Occipital lobe (tissue), 1 donor: ENCODE measurements at regions not wholly inside any gene's neighbourhood (a gene's known extent, or its start where the extent isn't known, plus 50 kb on each side); places are given as distances from the start of the nearest gene placed in this dataset.

ENCODE experiments used
- DNase-seq: peaks from one replicate; lab custom pipeline; 2025; lab: John Stamatoyannopoulos, UW

GRCh38 chr13:82407321-82407720 is 1475.0 kb downstream of the SLITRK1 start:
- no peak for DNase-seq

GRCh38 chr13:82374719-82375118 is 1507.6 kb downstream of the SLITRK1 start:
- no peak for DNase-seq

DNA sequence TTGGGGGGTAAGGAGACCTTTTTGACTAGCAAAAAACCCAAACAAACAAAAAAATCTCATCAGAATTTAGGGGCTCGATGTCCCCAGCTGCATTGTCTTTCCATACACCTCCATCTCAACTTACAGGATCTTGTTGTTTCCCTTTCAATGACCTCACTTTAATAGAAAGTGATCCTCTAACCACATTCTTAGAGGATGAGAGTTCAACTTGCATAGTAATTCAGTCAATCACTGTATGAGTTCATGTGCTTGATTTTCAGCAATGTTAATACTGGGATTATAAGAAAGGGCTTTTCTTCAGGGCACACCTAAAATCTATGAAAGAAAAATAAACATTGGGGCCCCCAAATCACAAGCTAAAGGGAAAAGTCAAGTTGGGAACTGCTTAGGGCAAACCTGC is 1512.0 kb downstream of the SLITRK1 start:
- DNase-seq: no peak

DNA sequence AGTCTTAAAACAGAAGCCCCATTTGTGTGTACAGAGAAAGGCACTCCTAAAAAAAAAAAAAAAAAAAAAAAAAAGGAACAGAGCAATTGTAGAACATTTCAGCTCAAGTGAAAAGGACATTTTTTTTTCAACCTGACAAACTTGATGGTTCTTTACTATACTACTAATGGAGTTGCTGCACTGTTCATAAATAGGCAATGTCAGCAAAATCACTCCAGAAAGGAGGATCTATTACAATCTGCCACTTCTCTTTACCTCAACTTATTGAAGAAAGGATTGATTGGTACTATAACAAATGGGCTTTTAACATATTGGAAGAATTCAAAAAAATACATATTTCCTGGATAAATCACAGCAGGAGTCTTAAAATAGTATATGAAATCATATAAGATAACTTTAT is 1517.7 kb downstream of the SLITRK1 start:
- no peak for DNase-seq

GRCh38 chr13:82358284-82358683 is 1524.0 kb downstream of the SLITRK1 start:
- no peak for DNase-seq

GRCh38 chr13:82356667-82357410 is 1525.4 kb downstream of the SLITRK1 start:
- no peak for DNase-seq

DNA sequence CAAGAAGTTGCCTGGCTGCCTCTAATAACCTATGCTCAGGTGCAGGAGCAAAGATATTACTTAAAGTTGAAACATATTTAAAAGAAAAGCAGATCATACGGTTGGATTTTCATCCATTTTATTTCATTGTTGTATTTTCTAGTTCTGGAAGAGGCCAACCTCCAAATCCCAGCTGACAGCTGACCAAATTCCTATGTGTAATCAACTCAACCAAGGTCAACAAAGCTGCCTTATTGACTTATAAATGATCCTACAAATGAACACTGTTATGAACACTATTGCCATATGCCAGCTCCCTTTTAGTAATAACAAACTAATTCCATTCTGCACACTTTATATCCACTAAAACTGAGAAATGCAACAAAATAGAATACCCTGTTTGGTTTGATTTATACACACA is 1537.4 kb downstream of the SLITRK1 start:
- no peak for DNase-seq

GRCh38 chr13:82341116-82341515 is 1541.2 kb downstream of the SLITRK1 start:
- DNase-seq: no peak

GRCh38 chr13:82330499-82330898 is 1551.8 kb downstream of the SLITRK1 start:
- no peak for DNase-seq

DNA sequence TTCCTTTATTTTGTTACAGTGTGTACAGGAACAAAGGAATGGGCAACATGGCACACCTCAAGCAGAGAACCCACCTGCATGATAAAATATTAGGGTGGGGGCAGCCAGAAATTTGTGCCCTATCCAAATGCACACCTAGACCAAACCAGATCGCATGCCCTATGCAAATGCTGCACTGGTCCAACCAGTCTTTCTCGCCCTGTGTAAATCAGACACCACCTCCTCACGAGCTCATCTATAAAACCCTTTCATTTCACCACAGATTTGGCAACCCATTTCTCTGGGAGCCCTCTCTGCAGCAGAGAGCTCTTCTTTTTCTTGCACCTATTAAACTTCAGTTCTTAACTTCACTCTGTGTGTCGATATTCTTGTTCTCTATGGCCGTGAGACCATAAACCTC is 1559.2 kb downstream of the SLITRK1 start:
- DNase-seq: no peak

- no peak for DNase-seq
Measured at GRCh38 chr13:82305588-82305987, 1576.7 kb downstream of the SLITRK1 start.

GRCh38 chr13:82298106-82298505 is 1584.2 kb downstream of the SLITRK1 start:
- DNase-seq: no peak

DNA sequence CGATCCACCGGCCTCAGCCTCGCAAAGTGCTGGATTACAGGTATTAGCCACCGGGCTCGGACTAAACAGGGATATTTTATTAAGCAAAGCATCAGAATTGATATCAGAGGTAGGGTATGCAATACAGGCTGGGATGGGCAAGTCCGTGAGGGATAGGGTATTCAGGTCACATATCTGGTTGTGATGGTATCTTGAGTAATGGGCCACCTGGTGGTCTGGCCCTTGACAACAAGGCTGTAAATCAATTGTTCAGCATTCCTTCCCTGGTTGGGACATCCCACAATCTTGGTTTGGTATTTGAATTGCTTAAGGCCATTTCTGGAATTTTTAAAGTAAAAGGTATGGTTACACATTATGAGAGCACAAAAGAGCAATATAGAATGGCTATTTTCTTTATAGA is 1588.0 kb downstream of the SLITRK1 start:
- no peak for DNase-seq

- DNase-seq: no peak
Measured at GRCh38 chr13:82292334-82292733, 1589.9 kb downstream of the SLITRK1 start.

DNA sequence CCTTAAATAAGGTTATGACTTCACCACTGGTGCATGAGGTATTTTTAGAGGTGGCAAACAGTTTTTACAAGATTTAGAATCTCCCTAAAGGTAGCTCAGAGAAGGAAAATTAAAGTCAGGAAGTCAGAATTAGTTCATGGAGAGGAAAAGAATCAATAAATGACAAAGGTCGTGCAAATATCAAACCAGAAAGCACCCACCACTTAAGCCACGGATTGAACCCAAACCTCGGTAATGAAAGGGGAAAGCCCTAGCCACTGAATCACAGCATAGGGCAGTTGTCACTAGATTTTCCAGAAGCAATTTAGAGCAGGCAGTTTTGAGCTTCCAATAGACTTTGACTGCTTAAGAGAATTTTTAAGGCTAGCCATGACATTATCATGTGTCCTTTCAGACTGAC is 1590.4 kb downstream of the SLITRK1 start:
- no peak for DNase-seq

DNA sequence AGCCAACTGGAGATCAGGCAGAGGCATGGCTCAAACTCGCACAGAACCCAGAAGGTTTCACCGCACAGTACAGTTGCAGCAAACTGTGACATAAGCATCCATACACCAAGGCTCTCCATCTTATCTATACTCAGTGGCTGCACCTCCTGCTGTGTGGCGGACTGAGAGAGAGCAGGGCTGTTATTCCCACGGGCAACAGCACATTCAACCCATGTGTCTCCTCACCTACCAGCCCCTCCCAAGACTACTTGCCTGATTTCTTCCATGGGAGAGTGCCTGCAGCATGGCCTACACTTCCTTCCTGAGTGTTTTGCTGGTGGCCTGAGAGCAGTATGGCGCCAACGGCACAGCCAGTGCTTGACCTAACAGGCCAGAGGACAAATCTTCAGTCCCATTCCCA is 1606.6 kb downstream of the SLITRK1 start:
- no peak for DNase-seq

DNA sequence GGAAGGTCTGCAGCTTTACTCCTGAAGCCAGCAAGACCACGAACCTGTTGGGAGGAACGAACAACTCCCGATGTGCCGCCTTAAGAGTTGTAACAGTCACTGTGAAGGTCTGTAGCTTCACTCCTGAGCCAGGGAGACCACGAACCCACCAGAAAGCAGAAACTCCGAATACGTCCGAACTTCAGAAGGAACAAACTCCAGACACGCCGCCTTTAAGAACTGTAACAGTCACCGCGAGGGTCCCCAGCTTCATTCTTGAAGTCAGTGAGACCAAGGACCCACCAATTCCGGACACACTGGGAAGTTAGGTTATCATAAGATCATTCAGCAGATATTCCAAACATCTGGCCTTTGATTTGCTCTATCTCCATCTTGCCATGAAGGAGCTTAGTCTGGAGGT is 1623.0 kb downstream of the SLITRK1 start:
- no peak for DNase-seq

DNA sequence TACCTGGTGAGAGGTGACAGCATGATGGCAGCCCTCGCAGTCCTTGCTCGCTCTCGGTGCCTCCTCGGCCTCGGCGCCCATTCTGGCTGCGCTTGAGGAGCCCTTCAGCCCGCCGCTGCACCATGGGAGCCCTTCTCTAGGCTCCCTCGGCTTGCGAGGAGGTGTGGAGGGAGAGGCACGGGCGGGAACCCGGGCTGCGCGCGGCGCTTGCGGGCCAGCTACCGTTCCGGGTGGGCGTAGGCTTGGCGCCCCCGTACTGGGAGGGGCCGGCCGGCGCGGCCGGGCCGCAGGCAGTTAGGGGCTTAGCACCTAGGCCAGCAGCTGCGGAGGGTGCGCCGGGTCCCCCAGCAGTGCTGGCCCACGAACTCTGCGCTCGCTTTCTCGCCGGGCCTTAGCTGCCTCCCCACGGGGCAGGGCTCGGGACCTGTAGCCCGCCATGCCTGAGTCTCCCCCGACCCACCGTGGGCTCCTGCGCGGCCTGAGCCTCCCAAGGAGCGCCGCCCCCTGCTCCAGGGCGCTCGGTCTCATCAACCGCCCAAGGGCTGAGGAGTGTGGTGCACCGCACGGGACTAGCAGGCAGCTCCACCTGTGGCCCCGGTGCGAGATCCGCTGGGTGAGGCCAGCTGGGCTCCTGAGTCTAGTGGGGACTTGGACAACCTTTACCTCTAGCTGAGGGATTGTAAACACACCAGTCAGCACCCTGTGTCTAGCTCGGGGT is 1624.3 kb downstream of the SLITRK1 start:
- DNase-seq: no peak

- no peak for DNase-seq
Measured at GRCh38 chr13:82248762-82249161, 1633.5 kb downstream of the SLITRK1 start.

DNA sequence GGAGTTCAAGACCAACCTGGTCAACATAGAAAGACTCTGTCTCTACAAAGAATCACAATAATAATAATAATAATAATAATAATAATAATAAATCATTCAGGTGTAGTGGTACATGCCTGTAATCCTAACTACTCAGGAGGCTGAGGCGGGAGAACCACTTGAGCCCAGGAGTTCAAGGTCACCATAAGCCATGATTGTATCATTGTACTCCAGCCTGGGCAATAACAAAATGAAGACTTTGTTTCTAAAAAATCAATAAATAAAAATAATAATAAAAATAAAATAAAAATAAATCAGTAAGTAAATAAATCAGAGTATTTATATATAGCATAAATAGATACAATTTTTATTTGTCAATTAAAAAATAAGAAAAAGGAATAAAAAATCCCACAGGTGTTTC is 1636.4 kb downstream of the SLITRK1 start:
- DNase-seq: no peak

DNA sequence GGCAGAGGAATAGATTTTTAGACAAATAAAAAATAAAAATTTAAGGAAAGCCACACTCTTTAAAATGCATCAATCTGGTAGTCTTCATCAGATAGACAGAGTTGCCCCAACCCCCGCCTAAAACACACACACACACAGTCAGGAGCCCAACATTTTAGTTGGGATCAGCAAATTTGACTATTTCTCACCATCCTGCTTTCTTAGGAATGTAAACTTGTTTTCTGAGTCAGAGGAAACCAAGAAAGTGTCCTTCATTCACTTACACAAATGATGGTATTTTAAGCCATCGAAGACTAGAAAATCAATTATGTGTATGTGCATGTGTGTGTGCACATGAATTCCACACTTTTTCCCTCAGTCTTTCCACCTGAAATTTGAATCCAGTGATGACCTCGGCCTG is 1657.5 kb downstream of the SLITRK1 start:
- DNase-seq: no peak

GRCh38 chr13:82221621-82222020 is 1660.7 kb downstream of the SLITRK1 start:
- no peak for DNase-seq

DNA sequence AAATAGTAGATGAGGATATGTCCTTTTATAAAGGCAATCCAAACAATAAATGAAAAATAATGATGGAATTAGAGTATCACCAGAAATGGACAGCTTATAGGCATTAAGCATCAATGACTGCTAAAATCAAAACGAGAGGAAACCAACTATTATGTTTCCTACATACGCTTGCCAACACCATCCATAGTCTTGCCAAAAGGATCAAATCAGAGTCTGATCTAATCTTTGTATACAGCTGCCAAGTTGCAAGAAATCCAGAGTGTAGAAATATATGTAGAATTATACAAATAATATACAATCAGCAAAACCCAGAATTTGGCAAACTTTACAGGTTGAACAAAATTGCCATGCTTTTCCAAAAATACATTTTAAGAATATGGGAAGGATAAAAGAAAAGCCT is 1661.6 kb downstream of the SLITRK1 start:
- no peak for DNase-seq
